HG02885 (cell line): ENCODE measurements at regions not wholly inside any gene's neighbourhood (a gene's known extent, or its start where the extent isn't known, plus 50 kb on each side); places are given as distances from the start of the nearest gene placed in this dataset.

Experiments used
- ATAC-seq: cut with Tn5 transposase; IDR thresholded peaks from one replicate; pipeline ENCODE4 v1.9.1; 2021; ENCODE audit warnings: mild to moderate bottlenecking; ENCODE audit not compliant: unreplicated experiment, poor library complexity

DNA sequence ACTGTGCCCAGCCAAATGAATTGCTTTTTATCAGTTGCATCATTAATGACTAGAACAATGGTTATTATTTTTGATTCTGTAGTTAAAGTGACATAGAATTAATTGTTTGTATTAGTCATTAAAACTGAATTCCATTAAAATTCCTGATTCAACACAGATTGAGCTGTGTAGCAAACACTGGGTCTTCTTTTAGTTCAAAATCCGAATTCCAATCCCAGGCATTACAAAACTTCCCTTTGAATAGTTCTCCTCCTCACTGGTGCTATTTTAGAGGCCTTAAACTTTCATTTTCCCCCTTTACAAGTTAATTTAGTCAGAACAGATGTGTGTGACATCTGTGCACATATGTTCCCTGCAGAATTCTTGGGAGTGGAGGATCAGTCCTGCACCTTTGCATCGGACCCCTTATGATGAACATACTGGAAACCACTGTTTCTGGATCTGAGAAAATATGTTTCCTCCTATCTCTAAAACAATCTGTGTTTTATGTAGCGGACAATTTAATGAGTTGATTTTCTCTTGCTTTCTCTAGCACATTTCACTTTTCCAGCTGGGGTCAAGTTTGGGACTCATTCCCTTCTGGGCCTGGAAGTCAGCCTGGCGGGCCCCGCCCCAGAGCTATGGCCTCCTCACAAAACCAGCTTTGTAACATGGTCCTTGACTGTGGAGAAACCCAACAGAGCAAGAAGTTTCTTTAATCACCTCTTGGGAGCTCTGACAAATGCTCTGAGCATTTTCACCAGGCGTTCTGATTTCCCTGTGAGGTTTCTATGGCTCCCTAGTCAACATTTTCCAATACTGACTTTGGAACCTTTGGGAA, 87.9 kb upstream of the MAMDC2 start:
- no peak for ATAC-seq

GRCh38 chr9:69961843-69962242, 81.8 kb upstream of the MAMDC2 start:
- no peak for ATAC-seq

GRCh38 chr9:69963803-69964202, 79.8 kb upstream of the MAMDC2 start:
- ATAC-seq: no peak

DNA sequence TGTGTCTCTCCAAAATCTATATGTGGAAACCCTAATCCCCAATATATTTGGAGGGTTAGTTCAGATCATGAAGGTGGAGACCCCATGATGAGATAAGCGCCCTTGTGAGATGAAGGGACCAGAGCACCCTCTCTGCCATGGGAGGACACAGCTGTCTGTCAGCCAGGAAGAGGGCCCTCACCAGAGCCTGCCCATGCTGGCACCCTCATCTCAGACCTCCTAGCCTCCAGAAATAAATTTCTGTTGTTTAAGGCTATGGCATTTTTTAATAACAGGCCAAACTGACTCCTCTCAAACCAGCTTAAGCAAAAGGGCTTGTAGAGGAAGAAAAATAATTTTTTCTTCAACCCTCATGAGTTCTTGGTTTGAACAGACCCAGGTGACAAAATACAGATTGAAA, 79.2 kb upstream of the MAMDC2 start:
- no peak for ATAC-seq

DNA sequence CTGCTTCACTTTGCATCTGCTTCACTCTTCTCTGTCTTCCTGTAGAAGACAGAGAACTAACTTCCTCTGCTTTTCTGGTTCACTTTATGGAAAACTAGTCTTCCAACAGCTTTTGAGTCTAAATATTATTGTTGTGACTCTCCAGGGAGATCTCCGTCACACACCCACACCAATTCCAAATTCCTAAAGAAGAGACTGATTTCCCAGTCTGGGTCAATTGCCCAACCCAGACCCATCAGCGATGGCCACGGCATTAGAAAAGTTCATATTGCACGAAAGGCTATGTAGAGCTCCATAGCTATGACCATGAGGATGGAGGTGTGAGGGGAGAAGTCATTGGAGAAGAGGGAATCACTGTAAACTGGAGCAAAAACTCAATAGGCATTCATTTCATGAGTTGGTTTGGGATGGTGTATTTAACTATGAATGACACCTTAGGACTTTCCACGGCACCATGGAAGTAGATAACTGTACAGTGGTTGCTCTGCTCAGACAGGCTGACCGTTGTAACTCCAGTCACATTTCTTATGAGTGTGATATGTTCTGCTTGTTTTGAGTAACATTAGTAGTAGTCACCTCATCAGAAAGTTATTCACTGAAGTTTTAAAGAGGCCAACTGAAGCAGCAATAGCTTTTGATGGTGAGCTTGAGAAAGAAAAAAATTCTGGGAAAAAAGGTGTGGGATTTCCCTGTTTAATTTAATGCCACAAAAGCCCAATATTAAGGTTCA, 78.1 kb upstream of the MAMDC2 start:
- no peak for ATAC-seq

DNA sequence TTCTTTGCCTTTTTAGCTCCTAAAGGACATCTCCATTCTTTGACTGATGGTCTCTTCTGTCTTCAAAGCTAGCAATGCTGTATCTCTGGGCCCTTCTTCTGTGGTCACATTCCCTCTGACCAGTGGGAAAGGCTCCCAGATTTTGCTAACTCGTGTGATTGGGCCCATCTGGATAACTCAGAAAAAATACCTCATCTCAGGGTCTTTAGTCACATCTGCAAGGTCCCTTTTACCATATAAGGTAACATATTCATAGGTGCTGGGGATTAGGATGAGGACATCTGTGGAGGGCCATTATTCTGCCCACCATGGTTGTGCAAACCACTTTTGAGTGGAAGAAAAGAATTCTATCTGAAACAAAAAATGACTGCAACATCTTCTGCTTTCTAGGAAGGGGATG, 76.3 kb upstream of the MAMDC2 start:
- ATAC-seq: no peak

DNA sequence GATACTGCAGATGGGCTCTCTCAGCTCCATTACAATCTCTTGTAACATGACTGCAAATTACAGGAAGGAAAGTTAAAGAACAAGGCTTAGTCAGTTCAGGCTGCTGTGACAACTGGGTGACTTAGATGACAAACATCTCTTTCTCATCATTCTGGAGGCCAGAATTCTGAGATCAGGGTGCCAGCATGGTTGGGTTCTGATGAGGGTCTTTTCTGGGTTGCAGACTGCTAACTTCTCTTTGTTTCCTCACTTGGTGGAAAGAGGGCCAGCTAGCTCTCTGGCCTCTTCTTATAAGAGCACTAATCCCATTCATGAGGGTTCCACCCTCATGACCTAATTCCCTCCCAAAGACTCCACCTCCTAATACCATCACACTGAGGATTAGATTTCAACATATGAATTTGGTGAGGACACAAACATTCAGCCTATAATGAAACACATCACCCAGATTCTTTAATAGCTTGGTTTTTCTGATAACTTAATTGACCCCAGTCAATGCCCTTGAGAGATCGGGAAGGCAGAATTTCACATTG, 73.6 kb upstream of the MAMDC2 start:
- ATAC-seq: no peak

- ATAC-seq: peak; percentile 80
These were observed 71.8 kb upstream of the MAMDC2 start for GRCh38 chr9:69971643-69972449.

DNA sequence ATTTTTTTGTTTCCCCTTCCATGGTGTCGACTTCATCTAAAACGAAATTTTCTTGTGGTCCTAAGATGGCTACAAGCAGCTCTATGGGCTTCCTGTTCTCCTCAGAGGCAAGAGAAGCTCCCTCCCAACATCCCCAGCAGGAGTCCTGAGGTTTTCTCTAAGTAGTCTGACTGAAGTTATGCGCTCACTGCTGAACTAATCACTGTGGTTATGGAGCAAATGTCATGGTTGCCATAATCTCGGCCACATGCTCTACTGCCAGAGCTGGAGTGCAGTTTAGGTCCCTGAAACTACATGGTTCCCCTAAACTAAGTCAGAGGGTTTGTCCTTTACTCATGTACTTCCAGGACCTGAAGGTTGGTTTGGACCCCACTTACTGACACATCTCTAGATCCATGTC, 68.0 kb upstream of the MAMDC2 start:
- no peak for ATAC-seq

GRCh38 chr9:69976152-69976551, 67.5 kb upstream of the MAMDC2 start:
- ATAC-seq: no peak

DNA sequence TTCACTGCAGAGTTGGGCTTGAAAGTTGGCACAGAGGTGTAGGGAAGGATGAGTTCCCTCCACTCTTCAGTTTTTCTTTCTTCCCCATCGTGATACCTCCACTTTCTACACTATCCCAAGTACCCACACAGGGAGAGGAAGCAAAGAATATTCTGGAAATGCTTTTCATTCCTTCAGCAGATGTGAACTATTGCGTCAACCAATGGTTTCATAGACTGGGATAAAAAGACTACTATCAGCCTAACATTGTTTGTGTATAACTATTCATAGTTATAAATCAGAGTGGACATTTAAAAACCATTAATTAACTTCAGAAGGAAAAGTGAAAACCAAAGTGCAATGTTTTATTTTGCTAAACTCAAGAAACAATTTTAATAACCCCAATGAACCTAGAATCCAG, 63.6 kb upstream of the MAMDC2 start:
- ATAC-seq: no peak

GRCh38 chr9:69980591-69980990, 63.1 kb upstream of the MAMDC2 start:
- ATAC-seq: no peak

DNA sequence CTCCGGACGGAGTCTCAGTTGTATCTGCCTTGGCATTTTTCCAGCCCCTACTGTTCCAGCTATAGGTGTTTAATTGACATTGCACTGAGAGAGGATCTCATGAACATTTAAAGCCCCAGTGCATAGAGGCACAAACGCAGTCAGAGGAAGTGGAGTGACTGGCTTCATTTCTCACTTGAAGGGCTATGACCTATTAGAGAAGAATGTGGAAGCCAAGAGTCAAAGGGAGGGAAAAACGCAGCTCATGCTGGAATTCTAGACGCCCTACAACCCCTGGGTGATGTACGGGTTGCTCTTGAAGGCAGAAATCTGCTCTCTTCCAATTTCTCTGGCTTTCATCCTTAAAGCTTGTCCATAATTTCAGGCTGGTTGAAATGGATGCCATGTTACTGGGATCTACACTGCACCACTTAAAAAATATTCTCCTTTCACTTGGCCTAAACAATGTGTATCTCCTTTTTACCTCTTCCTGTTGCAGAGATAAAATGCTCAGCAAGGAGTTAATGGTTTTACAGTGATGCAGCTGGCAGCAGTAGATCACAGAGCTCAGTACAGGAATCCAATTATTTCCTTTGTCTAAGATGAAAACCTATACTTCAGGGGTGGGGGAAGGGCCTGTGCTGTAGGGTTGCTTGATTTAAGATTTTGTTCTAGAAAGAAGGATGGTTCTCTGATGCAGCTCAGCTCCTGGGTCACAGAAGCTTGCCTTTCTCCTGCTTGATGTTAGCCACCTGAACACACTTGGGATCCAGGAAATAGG, 61.8 kb upstream of the MAMDC2 start:
- ATAC-seq: no peak

- no peak for ATAC-seq
These were observed 58.8 kb upstream of the MAMDC2 start for GRCh38 chr9:69984831-69985230.

- ATAC-seq: no peak
These were observed 57.7 kb upstream of the MAMDC2 start for GRCh38 chr9:69985971-69986370.

DNA sequence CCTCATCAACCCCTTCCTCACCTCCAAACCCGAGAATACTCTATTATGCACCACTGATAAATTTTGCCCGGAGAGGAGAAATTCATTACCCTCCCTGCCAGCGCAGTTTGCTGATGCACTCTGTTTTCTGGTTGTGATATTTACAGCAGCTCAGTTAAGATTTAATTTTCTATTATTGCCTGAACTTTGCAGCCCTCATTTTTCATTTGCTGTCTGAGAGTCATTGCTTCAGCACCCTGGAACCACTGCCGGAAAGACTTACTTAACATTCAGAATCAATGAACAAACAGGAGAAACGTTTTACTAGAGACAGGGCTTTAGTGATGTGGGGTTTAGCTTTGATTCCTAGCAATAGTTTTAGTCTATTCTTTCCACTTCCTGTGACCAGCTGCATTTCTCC, 56.7 kb upstream of the MAMDC2 start:
- no peak for ATAC-seq

DNA sequence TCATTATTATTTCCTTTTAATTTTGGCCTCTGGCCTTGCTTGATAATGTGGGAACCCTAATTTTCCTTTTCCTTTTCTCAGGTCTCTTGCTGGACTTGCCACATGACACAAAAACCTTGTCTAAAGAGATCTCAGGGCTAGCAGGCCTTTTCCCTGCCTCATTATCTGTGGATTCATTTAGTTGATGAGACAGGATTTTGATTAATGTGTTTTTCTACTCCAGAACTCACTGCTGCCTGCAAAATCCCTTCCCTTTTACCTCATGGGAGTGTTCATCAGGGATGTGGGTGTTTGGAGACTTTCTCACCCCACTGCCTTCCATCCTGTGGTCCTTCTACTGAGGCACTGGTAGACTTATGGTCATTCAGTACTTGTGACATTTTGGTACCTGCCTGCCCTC, 56.2 kb upstream of the MAMDC2 start:
- no peak for ATAC-seq

DNA sequence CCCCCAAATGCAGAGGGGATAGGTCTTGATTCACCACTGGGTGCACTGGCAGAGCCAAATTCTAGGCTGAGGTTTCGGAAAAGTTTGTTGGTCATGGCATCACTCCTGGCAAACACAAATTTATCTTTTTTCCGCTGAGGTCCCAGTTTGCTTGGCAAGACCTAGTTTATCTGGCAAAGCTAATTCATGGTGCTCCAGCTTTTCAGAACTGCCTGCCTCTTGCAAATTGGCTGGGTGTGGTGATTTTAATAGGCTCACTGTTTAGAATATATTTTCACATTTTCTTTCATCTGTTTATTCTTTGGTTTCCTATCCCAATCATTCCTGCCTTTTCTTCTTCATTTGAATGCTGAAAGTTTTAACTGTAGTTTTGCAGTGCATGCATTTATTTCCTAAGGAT, 50.5 kb upstream of the MAMDC2 start:
- no peak for ATAC-seq
